Neural crest cell (in vitro differentiated cells): ENCODE measurements at regions not wholly inside any gene's neighbourhood (a gene's known extent, or its start where the extent isn't known, plus 50 kb on each side); places are given as distances from the start of the nearest gene placed in this dataset.

ENCODE experiments used
- DNase-seq: peaks from one replicate; pipeline ENCODE4 v3.0.0; 2021; ENCODE audit warnings: low read depth, mixed read lengths, low spot score
- H3K27ac Mint-ChIP-seq: one replicate; pipeline ENCODE4 v1.8.0; 2021; ENCODE audit warnings: mild to moderate bottlenecking, mixed read lengths; ENCODE audit not compliant: unreplicated experiment
- H3K27me3 Mint-ChIP-seq: 2 replicates; pipeline ENCODE4 v1.8.0; 2021; ENCODE audit warnings: low read depth, mild to moderate bottlenecking, mixed read lengths
- H3K36me3 Mint-ChIP-seq: 2 replicates; pipeline ENCODE4 v1.8.0; 2021; ENCODE audit warnings: low read depth, mild to moderate bottlenecking, mixed read lengths
- H3K4me1 Mint-ChIP-seq: 2 replicates; pipeline ENCODE4 v1.8.0; 2021; ENCODE audit warnings: mixed read lengths
- H3K4me3 Mint-ChIP-seq: one replicate; pipeline ENCODE4 v1.8.0; 2021; ENCODE audit warnings: mild to moderate bottlenecking, mixed read lengths
- H3K9me3 Mint-ChIP-seq: 2 replicates; pipeline ENCODE4 v1.8.0; 2021; ENCODE audit warnings: mixed read lengths
- CTCF ChIP-seq: fragments of 200-600 bp; sonication (generic); conservative IDR thresholded peaks from 2 replicates; pipeline ENCODE4 v1.5.0; 2021; ENCODE audit warnings: antibody characterized with exemption, mild to moderate bottlenecking

- no peak overlapping the region for H3K27ac Mint-ChIP-seq
- H3K4me3 Mint-ChIP-seq, result no peak overlapping the region
- no peaks in the 10 kb centered on the region for H3K4me1 Mint-ChIP-seq
These were observed 527.0 kb downstream of the NEBL start for GRCh38 chr10:20369863-20370736.

GRCh38 chr10:20363684-20364083 lies 533.4 kb downstream of the NEBL start:
- Mint-ChIP-seq H3K27me3 (no peaks in the 10 kb centered on the region), H3K36me3 (peaks cover 6% of the 10 kb centered on the region), H3K27ac (no peak overlapping the region), H3K4me1 (peaks cover 4% of the 10 kb centered on the region), H3K4me3 (no peak overlapping the region), H3K9me3 (peaks cover 12% of the 10 kb centered on the region)
- DNase-seq, result no peak
- TF ChIP-seq CTCF, result no peak

More at GRCh38 chr10:20369863-20370736, 527.0 kb downstream of the NEBL start:
- DNase-seq, result no peak
- Mint-ChIP-seq H3K36me3 (peaks cover 5% of the 10 kb centered on the region), H3K9me3 (peaks cover 16% of the 10 kb centered on the region), H3K27me3 (no peaks in the 10 kb centered on the region)
- no peak for TF ChIP-seq CTCF

- no peak overlapping the region for H3K4me3 Mint-ChIP-seq
- no peaks in the 10 kb centered on the region for H3K27me3 Mint-ChIP-seq
- H3K36me3 Mint-ChIP-seq, result no peaks in the 10 kb centered on the region
- peaks cover 5% of the 10 kb centered on the region for H3K9me3 Mint-ChIP-seq
- TF ChIP-seq CTCF, result no peak
- H3K4me1 Mint-ChIP-seq, result no peaks in the 10 kb centered on the region
- DNase-seq, result no peak
- H3K27ac Mint-ChIP-seq, result no peak overlapping the region
These were observed 539.7 kb downstream of the PLXDC2 start for GRCh38 chr10:20355915-20356314.

- Mint-ChIP-seq H3K36me3 (no peaks in the 10 kb centered on the region), H3K9me3 (peaks cover 5% of the 10 kb centered on the region), H3K4me1 (no peaks in the 10 kb centered on the region), H3K27ac (peak overlapping the region; percentile 81), H3K4me3 (no peak overlapping the region), H3K27me3 (no peaks in the 10 kb centered on the region)
- DNase-seq, result no peak
- TF ChIP-seq CTCF, result no peak
These were observed 538.8 kb downstream of the PLXDC2 start for GRCh38 chr10:20355011-20355410.

- no peak for DNase-seq
- no peak overlapping the region for H3K27ac Mint-ChIP-seq
- no peaks in the 10 kb centered on the region for H3K27me3 Mint-ChIP-seq
- no peaks in the 10 kb centered on the region for H3K4me1 Mint-ChIP-seq
- TF ChIP-seq CTCF, result no peak
- H3K4me3 Mint-ChIP-seq, result no peak overlapping the region
- peaks cover 5% of the 10 kb centered on the region for H3K9me3 Mint-ChIP-seq
- no peaks in the 10 kb centered on the region for H3K36me3 Mint-ChIP-seq
These were observed 537.9 kb downstream of the PLXDC2 start for GRCh38 chr10:20354166-20354565.
